ENCODE measurements at regions not wholly inside any gene's neighbourhood (a gene's known extent, or its start where the extent isn't known, plus 50 kb on each side); places are given as distances from the start of the nearest gene placed in this dataset.
"Not testable (repeated sequence)": the region's sequence is repeated elsewhere in the genome, so short reads cannot be mapped to it uniquely, and the experiment has no call there.

DNA sequence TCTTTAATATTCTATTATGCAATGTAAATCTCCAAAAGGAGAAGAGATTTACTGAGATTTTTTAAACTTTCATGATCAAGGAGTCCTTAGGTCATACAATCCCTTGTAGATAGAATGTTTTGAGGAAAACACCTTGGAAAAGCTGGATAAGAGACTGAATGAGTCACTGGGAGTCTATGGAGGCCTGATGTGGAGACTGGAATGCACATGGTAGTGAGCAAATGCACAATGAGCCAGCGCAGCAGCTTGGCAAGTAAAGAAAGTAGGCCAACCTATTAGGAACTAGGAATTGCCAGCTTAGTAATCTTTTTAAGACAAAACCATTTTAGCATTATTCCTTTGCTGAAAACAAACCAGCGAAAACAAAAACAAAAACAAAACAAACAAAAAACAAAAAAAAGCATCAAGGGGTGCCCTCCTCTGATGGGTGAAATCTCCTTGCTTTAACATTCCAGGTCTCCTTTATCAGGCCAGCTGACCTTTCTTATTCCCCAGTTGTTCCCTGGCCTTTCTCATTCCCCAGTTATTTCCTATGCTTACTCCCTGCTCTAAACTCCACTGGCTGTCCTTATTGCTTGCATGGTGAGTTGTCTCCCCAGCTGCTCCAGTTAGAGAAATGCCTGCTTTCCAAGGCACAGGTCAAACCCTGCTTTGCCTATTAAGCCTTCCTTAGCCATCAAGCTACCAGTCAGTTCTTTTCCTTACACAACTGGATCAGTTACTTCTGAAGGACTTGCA lies 135.8 kb downstream of the PLCE1 start:
- DNase-seq: no peak

DNA sequence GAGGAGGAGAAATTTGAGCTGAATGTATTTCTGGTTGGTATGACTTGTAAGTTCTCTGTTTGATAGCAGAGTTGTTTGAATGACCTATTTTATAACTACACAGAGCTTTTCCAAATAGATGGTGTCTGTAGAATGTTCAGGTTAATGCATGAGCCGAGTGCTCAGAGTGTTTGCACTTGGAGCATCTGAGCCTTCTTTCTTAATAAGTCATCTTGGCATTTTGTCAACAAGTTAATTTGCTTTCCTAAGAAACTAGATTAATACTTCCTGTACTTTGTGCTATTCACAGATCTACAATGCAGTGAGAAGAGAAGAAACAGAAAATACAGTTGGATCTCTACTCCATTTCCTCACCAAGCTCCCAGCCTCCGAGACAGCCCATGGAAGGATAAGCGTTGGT lies 138.2 kb downstream of the PLCE1 start:
- DNase-seq: no peak

DNA sequence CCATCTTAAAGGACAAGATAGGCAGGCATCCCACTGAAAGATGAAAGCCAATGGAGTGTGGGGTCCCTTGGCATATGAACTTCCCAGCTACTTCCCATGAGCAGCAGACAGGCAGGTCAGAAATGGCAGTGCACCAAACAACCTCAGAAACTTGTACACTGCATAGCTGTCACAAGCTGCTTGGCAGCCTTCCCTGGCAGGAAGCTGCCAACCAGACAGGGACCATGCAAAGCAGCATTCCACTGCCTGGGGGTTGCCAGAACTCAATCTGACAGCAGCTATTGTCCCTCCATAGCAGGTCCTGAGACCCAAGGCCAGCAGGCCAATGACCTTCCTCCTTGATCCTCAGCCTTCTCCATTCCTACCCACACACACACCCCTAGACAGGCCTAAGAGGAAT lies 139.5 kb downstream of the PLCE1 start:
- no peak for DNase-seq

DNA sequence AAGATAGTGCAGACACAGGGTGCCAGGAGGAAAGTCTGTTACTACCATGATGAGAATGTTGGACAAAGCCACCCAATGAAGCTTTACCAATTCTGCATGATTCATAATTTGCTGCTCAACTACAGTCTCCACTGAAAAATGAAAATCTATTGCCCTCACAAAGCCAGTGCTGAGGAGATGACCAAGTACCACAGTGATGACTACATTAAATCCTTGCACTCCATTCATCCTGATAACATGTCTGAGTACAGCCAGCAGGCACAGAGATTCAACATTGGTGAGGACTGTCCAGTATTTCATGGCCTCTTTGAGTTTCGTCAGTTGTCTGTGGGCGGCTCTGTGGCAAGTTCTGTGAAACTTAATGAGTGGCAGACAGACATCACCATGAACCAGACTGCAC lies 144.0 kb downstream of the PLCE1 start:
- DNase-seq: no peak

DNA sequence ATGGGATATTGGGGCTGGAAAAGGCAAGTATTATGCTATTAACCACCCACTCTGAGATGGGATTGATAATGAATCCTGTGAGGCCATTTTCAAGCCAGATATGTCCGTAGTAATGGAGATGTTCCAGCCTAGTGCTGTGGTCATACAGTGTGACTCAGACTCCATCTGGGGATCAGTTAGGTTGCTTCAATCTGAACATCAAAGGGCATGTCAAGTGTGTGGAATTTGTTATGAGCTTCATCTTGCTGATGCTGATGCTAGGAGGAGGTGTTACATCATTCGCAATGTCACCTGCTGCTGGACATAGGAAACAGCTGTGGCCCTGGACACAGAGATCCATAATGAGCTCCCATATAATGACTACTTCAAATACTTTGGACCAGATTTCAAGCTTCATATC lies 144.7 kb downstream of the PLCE1 start:
- DNase-seq: no peak

DNA sequence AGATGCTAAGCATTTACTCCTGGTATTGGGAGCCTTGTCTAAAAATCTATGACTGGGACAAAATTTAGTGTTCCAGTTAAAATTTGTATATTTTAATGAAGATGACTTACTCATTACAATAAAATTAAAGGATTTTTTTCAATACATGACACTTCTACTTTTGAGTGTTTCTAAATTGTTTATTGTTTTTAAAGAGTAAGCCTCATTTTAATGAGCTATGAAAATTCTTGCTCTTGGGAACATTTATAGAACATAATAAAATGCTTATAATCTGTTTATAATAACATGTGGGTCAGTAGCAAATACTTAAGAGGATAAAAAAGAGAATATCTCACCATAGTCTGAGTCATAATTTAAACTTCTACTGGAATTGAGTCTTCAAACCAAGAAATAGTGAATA lies 149.5 kb downstream of the PLCE1 start:
- DNase-seq: no peak

DNA sequence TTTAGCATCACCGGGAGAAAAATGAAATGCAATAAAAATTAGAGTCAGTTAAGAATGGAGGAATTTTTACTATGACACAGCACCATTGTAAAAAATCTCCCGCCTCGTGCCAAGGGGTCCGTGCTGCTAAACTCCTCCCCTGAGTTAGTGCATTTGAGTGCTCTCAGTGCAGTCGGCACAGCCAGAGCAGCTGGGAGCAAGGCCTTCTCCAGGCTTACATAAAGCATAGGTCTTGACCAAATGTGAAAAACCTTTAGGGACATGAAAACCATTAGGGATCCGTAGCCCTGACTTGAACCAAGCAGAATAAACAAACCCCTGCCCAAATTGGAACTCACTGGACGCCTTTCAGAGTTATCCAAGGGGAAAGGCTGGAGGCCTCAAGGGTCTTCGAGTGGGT lies 152.6 kb downstream of the PLCE1 start:
- no peak for DNase-seq

DNA sequence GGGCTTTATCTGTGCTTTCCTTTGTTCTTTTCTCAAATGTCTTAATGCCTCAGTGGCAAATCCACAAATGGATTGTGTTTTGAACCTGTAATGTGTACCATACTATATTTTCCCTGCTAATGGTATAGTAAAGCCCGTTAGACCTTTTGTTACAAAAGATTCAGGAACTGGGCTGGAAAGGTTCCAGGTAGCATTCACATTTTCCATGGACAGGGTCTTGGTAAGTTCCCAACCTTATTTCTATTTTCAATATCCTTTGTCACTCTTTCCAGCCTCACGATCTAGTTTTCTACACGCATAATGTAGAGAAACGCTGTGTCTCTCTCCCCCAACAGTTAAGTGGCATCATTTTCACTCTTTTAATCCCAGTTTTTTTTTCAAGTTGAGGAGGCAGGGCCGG lies 153.0 kb downstream of the PLCE1 start:
- DNase-seq: no peak

DNA sequence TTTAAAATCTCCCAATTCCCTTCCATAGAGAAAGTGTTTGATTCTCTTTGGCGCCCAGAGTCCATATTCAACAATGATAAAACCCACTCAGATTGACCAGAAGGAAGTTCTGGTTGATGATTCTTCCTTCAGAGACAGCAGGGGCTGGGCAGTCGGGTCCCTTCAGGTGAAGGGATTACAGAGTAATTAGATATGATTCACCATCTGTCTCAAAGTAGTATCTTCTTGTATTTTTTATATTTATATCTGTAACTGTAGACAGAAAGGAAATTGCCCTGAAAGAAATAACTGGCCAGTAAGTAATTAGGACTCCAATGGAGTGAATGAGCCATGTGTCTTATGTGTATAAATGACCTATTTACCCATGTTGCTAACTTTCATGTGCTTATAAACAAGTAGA lies 156.0 kb downstream of the PLCE1 start:
- no peak for DNase-seq

DNA sequence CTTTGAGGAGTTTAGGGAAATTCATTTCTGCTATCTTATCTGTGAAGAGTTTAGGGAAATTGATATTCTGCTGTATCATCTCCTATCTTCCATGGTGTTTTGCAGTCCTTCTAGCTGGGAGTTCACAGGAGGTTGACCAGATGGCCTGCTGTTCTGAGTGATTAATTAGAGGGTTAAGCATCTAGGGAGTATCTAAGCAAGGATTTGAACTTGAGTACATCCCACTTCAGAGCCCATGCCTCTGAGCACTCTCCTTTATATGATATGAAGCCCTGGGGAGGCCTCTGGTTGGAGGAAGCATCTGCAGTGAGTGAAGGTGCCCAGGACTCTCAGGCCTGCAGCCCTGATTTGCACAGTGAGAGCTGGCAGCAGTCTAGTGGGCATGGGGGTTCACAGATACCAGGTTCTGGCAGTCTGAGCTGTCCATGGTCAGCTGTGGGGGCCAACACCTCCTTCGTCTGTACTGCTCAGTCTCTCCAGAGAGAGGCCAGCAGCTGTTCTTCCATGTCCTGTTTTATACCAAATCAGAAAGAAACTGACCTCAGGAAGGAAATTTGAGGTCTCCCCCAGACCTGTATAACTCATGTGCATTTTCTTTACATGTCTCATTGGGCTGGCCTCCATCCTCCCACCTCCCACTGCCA lies 156.9 kb downstream of the PLCE1 start:
- DNase-seq: no peak

DNA sequence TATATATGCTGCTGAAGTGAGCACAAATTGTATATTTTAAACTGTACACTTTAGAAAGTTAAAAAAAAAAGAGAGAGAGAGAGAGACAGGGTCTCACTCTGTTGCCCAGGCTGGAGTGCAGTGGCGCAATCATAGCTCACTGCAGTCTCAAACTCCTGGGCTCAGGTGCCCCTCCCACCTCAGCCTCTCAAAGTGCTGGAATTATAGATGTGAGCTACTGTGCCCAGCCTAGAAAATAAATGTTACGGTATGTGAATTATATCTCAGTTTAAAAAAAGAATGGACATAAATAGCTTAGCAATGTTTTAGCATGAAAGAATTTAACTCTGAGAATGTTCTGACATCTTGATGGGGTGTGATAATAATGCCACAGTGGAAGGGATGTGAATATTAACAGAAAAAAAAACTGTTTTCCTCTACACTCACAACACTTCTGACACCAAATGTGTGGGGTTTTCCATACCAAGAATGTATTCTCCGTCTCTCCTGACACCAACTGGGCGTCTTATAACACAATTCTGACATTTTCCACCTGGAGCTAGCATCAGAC lies 162.1 kb downstream of the PLCE1 start:
- DNase-seq: no peak

DNA sequence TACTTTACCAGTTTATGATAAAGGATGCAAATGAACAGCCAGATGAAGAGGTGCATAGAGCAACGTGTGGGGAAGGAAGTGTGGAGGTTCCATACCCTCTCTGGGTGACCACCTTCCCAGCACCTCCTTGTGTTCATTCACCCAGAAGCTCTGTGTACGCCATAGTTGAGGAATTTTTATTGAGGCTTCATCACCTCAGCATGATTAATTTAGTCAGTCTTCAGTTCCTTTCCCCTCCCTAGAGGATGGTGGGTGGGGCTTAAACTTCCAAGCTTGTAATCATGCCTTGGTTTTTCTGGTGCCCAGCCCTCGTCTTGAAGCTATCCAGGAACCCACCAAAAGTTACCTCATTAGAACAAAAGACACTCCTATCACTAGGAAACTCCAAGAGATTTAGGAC lies 162.7 kb downstream of the PLCE1 start:
- no peak for DNase-seq

DNA sequence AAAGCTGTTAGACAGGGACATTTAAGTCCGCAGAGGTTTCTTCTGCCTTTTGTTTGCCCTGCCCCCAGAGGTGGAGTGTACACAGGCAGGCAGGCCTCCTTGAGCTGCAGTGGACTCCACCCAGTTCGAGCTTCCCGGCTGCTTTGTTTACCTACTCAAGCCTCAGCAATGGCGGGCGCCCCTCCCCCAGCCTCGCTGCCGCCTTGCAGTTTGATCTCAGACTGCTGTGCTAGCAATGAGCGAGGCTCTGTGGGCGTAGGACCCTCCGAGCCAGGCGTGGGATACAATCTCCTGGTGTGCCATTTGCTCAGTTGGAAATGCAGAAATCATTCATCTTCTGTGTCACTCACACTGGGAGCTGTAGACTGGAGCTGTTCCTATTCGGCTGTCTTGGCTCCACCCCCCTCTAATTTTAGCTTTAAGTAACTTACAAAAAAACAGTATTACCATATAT lies 171.5 kb downstream of the PLCE1 start:
- DNase-seq: not testable (repeated sequence)

DNA sequence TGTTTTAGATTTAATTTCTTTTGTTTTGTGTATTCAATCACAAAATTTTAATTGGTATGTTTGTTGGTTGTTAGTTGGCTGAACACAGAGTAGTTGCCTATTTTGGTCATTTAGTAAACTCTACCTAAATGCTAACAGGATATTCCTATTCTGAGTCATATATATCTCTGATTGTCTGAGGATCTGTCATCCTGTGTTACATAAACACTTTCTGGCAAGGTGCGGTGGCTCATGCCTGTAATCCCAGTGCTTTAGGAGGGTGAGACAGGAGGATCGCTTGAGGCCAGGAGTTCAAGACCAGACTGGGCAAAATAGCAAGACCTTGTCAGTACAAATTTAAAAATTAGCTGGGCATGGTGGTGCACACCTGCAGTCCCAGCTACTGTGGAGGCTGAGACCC lies 178.6 kb downstream of the PLCE1 start:
- DNase-seq: no peak

DNA sequence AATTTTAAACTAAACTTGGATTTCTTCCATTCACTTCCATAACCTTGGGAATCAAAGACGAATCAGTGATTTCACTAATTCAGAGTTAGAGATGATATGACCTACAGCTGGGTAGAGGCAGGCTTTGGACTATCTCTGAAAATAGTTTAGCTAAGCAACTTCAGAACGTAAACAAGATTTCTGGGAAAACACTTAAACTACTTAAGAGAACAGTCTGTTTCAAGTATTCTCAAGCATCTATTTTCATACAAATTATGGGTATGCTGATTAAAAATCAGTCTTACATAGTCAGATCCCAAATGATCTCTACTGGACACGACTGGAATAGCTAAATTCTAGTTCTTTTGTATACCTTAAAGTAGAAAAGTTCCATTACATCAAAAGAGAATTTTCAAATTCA lies 179.9 kb downstream of the PLCE1 start:
- DNase-seq: no peak

DNA sequence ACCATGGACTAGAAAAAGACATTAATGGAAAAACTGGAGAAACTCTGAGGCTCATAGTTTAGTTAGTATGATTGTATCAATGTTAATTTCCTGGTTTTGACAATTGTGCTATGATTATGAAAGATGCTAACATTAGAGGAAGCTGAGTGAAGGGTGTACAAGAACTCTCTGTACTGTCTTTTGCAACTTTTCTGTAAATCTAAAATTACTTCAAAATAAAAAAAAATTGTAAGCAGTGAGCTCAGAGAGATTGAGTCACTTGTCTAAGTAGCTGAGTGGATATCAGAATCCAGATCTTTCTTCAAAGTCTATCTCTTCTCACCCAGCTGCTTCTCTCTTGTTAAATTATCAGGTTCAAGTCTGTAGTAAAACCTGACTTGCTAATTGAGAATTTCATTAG lies 181.1 kb downstream of the PLCE1 start:
- DNase-seq: no peak

DNA sequence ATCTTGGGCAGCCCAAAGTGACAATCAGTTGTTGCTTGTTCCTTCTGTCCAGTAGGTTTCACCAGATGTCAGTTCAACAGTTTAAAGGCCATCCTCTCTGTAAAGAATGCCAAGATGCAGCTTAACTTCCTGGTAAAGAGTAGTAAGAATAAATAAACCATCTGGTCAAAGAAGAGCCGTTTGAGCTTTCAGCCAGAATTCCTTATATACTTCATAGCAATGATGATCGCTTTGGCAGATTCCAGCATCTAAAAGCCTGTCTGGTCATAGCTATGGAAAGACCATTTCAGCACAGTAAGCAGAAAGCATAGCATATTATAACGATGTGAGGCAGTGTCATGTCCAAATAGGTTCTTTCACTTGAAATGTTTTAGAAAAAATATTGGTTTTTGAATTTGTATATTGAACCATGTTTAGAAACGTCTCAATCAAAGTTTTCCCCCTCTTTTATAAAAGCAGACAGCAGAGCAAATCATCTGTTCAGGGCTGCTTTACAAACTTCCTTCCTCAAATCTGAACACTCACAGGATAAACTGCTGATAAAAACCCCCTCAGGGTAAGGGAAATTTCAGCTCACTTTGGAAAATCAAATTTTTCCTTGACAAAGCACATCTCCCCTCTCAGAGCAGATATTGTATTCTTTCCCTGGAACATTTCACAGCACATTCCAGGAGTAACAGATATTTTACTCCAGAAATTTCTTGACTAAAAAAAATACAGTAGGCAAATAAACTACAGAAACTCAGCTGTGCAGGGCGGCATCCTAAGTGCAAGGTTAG lies 184.1 kb downstream of the NOC3L start:
- DNase-seq: no peak

DNA sequence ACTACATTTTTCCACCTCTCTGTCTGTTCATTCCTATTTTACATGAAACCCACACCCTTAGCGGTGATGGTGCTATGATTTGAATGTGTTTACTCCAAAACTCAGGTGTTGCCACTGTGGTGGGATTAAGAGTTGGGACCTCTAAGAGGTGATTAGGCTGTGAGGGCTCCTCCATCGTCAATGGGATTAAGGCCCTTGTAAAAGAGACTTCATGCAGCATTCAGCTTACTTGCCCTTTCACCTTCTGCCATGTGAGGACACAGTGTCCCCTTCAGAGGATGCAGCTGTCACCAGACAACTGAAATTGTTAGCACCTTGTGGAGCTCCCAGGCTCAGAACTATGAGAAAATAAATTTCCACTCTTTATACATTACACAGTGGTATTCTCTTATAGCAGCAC lies 182.2 kb downstream of the NOC3L start:
- DNase-seq: no peak

DNA sequence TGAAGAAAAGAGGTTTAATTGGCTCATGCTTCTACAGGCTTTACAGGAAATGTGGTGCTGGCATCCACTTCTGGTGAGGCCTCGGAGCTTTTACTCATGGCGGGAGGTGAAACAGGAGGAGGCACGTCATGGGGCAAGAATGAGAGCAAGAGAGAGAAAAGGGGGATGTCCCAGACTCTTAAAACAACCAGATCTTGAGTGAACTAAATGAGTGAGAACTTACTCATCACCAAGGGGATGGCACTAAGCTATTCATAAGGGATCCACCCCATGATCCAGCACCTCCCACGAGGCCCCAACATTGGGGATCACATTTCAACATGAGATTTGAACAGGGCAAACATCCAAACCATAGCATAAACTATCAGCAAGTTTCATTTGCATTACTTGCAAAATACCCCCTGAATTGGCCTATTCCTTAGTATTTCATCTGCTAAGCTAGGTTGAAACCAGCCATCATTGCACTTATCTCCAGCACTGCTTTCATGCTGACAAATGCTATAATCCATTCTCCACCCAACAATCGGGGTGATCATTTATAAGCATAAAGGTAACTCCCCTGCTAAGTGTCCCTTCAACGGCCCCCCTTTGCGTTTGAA lies 179.0 kb downstream of the NOC3L start:
- DNase-seq: no peak

DNA sequence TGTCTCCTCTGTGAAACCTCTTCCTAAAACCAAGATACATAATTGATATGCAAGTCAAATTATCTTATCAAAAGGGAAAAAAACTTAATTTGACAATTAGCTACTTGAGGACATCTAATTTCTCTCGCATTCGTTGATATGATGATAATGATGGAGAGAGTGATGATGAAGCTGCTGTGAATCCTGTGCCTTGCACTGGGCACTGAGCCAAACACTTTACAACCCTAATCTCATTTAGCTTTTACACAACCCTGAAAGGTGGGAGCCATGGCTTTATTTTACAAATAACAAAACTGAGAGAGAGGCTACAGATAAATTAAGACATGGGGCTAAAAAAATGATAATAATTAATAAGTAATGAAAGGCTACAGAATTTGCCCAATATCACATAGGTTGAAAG lies 176.0 kb downstream of the NOC3L start:
- no peak for DNase-seq

DNA sequence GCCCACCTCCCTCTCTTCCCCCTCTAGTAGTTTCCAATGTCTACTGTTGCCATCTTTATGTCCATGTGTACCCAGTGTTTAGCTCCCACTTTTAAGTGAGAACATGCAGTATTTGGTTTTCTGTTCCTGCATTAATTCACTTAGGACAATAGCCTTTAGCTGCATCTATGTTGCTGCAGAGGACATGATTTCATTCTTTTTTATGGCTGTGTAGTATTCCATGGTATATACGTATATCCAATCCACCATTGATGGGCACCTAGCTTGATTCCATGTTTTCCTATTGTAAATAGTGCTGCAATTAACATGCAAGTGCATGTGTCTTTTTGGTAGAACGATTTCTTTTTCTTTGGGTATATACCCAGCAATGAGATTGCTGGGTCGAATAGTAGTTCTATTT lies 170.4 kb downstream of the NOC3L start:
- no peak for DNase-seq

DNA sequence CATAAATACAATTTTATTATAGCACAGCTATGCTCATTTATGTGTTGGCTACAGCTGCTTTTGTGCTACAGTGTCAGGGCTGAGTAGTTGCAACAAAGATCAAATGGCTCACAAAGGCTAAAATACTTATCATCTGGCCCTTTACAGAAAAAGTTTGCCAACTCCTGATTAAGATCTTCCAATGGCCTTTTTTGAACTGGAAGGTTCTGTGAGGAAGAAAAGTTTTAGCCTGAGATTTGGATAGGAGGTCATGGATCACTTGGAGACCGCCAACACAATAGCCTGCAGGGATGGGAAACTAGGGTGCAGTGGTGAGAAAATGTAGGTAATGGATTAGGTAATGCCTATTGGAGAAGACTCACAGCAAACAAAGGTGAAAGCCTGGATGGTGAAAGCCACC lies 169.8 kb downstream of the NOC3L start:
- no peak for DNase-seq

DNA sequence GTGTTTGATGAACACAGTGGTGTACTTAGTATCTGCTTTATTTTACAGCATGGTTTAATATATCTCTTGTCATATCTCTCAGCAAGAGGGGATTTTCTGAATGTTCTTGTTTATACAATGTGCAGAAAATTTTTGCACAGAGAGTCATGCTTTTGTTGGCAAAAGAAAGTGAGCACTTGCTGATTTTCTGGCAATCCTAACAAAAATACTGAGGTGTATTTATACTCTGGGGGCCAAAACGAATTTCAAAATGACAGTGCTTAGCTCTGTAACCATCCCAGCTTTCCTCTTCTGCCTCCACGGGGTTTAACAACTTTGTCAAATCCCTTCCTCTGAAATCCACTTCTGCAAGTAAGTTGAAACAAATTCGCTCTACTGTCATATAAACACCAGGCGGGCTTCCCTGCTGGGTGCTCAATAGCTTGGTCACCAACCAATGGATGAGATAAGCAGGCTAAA lies 169.2 kb downstream of the NOC3L start:
- DNase-seq: no peak
